Hematopoietic multipotent progenitor cell treated with erythropoietin and hydrocortisone succinate and interleukin-3 and kit ligand, for 6 days (in vitro differentiated cells): ENCODE measurements at regions not wholly inside any gene's neighbourhood (a gene's known extent, or its start where the extent isn't known, plus 50 kb on each side); places are given as distances from the start of the nearest gene placed in this dataset.

Source experiments
- DNase-seq: peaks from one replicate; pipeline ENCODE4 v3.0.0-alpha.2; 2015

GRCh38 chr13:111394211-111394922, 73.9 kb downstream of the TEX29 start:
- no peak for DNase-seq

- no peak for DNase-seq
Observed at GRCh38 chr13:111395511-111396393, 75.3 kb downstream of the TEX29 start.

GRCh38 chr13:111396457-111396856, 76.0 kb downstream of the TEX29 start:
- no peak for DNase-seq

GRCh38 chr13:111397202-111397880, 76.9 kb downstream of the TEX29 start:
- no peak for DNase-seq

GRCh38 chr13:111398196-111398595, 77.8 kb downstream of the TEX29 start:
- no peak for DNase-seq

GRCh38 chr13:111398715-111399299, 78.4 kb downstream of the TEX29 start:
- no peak for DNase-seq

- DNase-seq = no peak
Observed at GRCh38 chr13:111399334-111399733, 78.9 kb downstream of the TEX29 start.

GRCh38 chr13:111399776-111400538, 79.5 kb downstream of the TEX29 start:
- DNase-seq = no peak

- no peak for DNase-seq
Observed at GRCh38 chr13:111401151-111401550, 80.7 kb downstream of the TEX29 start.

GRCh38 chr13:111401755-111402154, 81.3 kb downstream of the TEX29 start:
- no peak for DNase-seq

GRCh38 chr13:111402441-111402840, 82.0 kb downstream of the TEX29 start:
- no peak for DNase-seq

- DNase-seq = no peak
Observed at GRCh38 chr13:111403266-111403665, 82.8 kb downstream of the TEX29 start.

GRCh38 chr13:111404746-111405145, 84.3 kb downstream of the TEX29 start:
- DNase-seq = no peak

- DNase-seq = no peak
Observed at GRCh38 chr13:111406636-111407035, 86.2 kb downstream of the TEX29 start.

GRCh38 chr13:111407381-111408131, 87.1 kb downstream of the TEX29 start:
- no peak for DNase-seq

GRCh38 chr13:111409413-111409812, 89.0 kb downstream of the TEX29 start:
- DNase-seq = no peak

- no peak for DNase-seq
Observed at GRCh38 chr13:111410232-111411021, 90.0 kb downstream of the TEX29 start.

- no peak for DNase-seq
Observed at GRCh38 chr13:111411151-111411858, 90.9 kb downstream of the TEX29 start.

GRCh38 chr13:111411919-111412650, 91.6 kb downstream of the TEX29 start:
- no peak for DNase-seq
